Endothelial cell of umbilical vein (primary cell): ENCODE measurements at regions not wholly inside any gene's neighbourhood (a gene's known extent, or its start where the extent isn't known, plus 50 kb on each side); places are given as distances from the start of the nearest gene placed in this dataset.

Source experiments
- BruUV-seq: library from RNA; stranded (reverse); fragments of 400-500 nt; replicated peaks from 2 replicates; lab custom pipeline; 2021; lab: Mats Ljungman, UMichigan
- CTCF ChIA-PET: fragments of 300-600, 350-600 bp; sonication (Branson Sonifier 250); formaldehyde crosslinking; loops from one replicate; lab custom pipeline; 2021; ENCODE audit warnings: antibody characterized with exemption, inconsistent platforms; lab: Charles Lee
- POLR2A ChIA-PET: fragments of 300-600, 350-600 bp; sonication (Branson Sonifier 250); formaldehyde crosslinking; loops from one replicate; lab custom pipeline; 2021; ENCODE audit warnings: antibody characterized with exemption, inconsistent platforms; lab: Charles Lee
- DNase-seq: peaks from one replicate; pipeline ENCODE4 v3.0.0-alpha.2; 2011; ENCODE audit warnings: low read depth, low spot score
- FAIRE-seq: peaks from 2 replicates; lab custom pipeline; 2011; peaks lifted over from hg19 to GRCh38; lab: Jason Lieb, UNC
- H2AFZ ChIP-seq: 2 replicates; pipeline ENCODE4 v1.6.0; 2012; ENCODE audit warnings: low read depth, low read length, control low read depth, inconsistent platforms
- H3K27ac ChIP-seq: 2 replicates; pipeline ENCODE4 v1.5.1; 2011; ENCODE audit warnings: low read depth, mild to moderate bottlenecking, control low read depth, low read length, moderate library complexity; ENCODE audit not compliant: insufficient read depth
- H3K27me3 ChIP-seq, 2 experiments: 2 replicates each; pipeline versions ENCODE4 v1.6.0 to v1.6.1; 2011; ENCODE audit warnings: low read length in 2 of 2, mixed read lengths in 1 of 2; ENCODE audit not compliant: control insufficient read depth in 2 of 2, insufficient read depth in 2 of 2
- H3K36me3 ChIP-seq, 2 experiments: 2 replicates in 1 of 2; 3 replicates in 1 of 2; pipeline ENCODE4 v1.5.1; 2011; ENCODE audit warnings: low read length in 2 of 2, mild to moderate bottlenecking in 1 of 2, moderate library complexity in 1 of 2; ENCODE audit not compliant: control insufficient read depth in 2 of 2, insufficient read depth in 2 of 2; ENCODE audit errors: extremely low read depth in 1 of 2
- H3K4me1 ChIP-seq: 3 replicates; pipeline ENCODE4 v1.5.1; 2011; ENCODE audit warnings: mild to moderate bottlenecking, low read length; ENCODE audit not compliant: control insufficient read depth, insufficient read depth; ENCODE audit errors: extremely low read depth
- H3K4me2 ChIP-seq: 2 replicates; pipeline ENCODE4 v1.6.1; 2011; ENCODE audit warnings: low read length, control low read depth, mixed read lengths; ENCODE audit not compliant: insufficient read depth
- H3K4me3 ChIP-seq, 3 experiments: fragments of 200-600 bp in 1 of 3; sonication (generic), shearing (Covaris generic) in 1 of 3; replicated peaks in 1 of 3; 2 replicates each; pipeline ENCODE4 v1.5.1; 2011 to 2016; ENCODE audit warnings: control low read depth in 3 of 3, low read length in 3 of 3, mild to moderate bottlenecking in 2 of 3, inconsistent platforms in 1 of 3, low read depth in 1 of 3, moderate library complexity in 1 of 3; ENCODE audit not compliant: insufficient read depth in 1 of 3
- H3K79me2 ChIP-seq: 2 replicates; pipeline ENCODE4 v1.6.0; 2012; ENCODE audit warnings: low read length, inconsistent platforms; ENCODE audit not compliant: control insufficient read depth, insufficient read depth
- H3K9ac ChIP-seq: replicated peaks from 2 replicates; pipeline ENCODE3; 2011; ENCODE audit warnings: low read length, control low read depth; ENCODE audit not compliant: insufficient read depth; ENCODE audit errors: extremely low read depth
- H3K9me1 ChIP-seq: replicated peaks from 3 replicates; pipeline ENCODE4 v1.6.0; 2011; ENCODE audit warnings: mild to moderate bottlenecking, low read length; ENCODE audit not compliant: control insufficient read depth, insufficient read depth; ENCODE audit errors: extremely low read depth
- H3K9me3 ChIP-seq: replicated peaks from 2 replicates; pipeline ENCODE4 v1.5.1; 2012; ENCODE audit warnings: low read length, inconsistent platforms; ENCODE audit not compliant: control insufficient read depth, insufficient read depth
- H4K20me1 ChIP-seq: replicated peaks from 2 replicates; pipeline ENCODE3; 2011; ENCODE audit warnings: mild to moderate bottlenecking, low read length; ENCODE audit not compliant: control insufficient read depth, insufficient read depth; ENCODE audit errors: extremely low read depth
- EZH2 ChIP-seq: IDR thresholded peaks from 2 replicates; pipeline ENCODE4 v1.6.1; 2012; ENCODE audit warnings: borderline replicate concordance, low read depth, mild to moderate bottlenecking, moderate library complexity, low read length, inconsistent platforms; ENCODE audit not compliant: severe bottlenecking
- FOS ChIP-seq: IDR thresholded peaks from 2 replicates; pipeline ENCODE4 v1.6.1; 2011; ENCODE audit warnings: mild to moderate bottlenecking, low read length, moderate library complexity, borderline replicate concordance; ENCODE audit not compliant: insufficient read depth
- GATA2 ChIP-seq: IDR thresholded peaks from 2 replicates; pipeline ENCODE4 v1.7.0; 2011; ENCODE audit warnings: low read depth, mild to moderate bottlenecking, moderate library complexity, mixed read lengths, low read length; ENCODE audit not compliant: insufficient read length, insufficient read depth
- JUN ChIP-seq: IDR thresholded peaks from 2 replicates; pipeline ENCODE4 v1.6.1; 2011; ENCODE audit warnings: borderline replicate concordance, low read depth; ENCODE audit not compliant: insufficient read length, insufficient read depth
- POLR2AphosphoS5 ChIP-seq: IDR thresholded peaks from 2 replicates; pipeline ENCODE4 v1.6.1; 2012; ENCODE audit warnings: low read depth, mild to moderate bottlenecking, control low read depth, low read length, moderate library complexity; ENCODE audit not compliant: insufficient read depth
- dilution Hi-C: fragments of 300-500 bp; cut with MboI; formaldehyde crosslinking; loops from one replicate; pipeline ENCODE4 v1.15.0; 2019; ENCODE audit warnings: low sequenced_read_pairs; ENCODE audit not compliant: extremely low pct_ligation_motif_present
- intact Hi-C: fragments of 100-400 bp; cut with micrococcal nuclease; formaldehyde crosslinking; loops from one replicate; pipeline ENCODE4 v1.10.0; 2022
- TF ChIP-seq, protein P1 (sequence below): IDR thresholded peaks from 2 replicates; pipeline ENCODE4 v1.6.1; 2011; ENCODE audit not compliant: insufficient read depth, insufficient read length

DNA sequence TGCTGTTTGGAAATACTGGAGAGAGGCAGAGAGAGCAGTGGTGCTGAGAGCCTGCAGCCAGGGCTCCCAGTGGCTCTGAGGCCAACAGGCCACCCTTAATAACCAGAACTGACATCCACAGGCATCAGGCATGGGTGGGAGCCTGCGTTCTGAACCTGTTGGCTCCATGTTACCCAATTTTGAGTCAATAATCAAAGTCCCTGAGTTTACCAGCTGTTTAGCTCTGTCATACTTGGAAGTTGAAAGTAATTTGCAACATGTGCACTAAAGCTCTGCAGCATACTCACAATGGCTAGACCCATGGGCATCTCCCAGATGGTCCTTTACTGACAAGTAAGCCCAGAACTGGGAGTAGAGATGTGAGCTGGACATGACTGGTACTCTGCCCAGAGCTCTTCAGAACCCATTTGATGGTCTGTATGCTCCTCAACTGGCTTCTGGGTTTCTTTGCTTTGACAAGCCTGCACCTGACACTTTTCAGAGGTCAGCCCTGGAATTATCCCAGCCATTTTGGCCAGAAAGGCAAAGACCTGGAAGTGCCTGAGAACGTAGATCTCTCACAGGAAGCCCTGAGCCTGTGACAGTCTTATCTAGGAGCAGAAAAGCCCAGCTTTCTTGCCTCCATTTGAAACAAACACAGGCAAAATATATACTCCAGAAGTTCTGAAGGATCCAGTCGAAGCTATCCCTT, 122.4 kb upstream of the CITED2 start:
- Histone ChIP-seq H3K27me3 (no peaks in the 10 kb centered on the region), H3K79me2 (no peaks in the 10 kb centered on the region), H2AFZ (no peak overlapping the region), H4K20me1 (no peaks in the 10 kb centered on the region), H3K27ac (no peak overlapping the region), H3K36me3 (no peaks in the 10 kb centered on the region), H3K4me2 (no peak overlapping the region), H3K9me1 (no peaks in the 10 kb centered on the region), H3K4me1 (no peaks in the 10 kb centered on the region), H3K9me3 (no peaks in the 10 kb centered on the region), H3K9ac (no peak overlapping the region), H3K4me3 (no peak overlapping the region)
- intact Hi-C loops: no loop called here
- CTCF ChIA-PET: interaction anchor here (0.8 kb wide), 1 partner anchor 11 kb away, joined by 3 read pairs; no protein-coding TSS in a partner anchor
- DNase-seq: no peak
- dilution Hi-C loops: no loop called here
- no TSS peak for BruUV-seq
- no peak for FAIRE-seq
- TF ChIP-seq GATA2: no peak
- no peak for TF ChIP-seq POLR2AphosphoS5
- TF ChIP-seq FOS: no peak
- TF ChIP-seq JUN: no peak
- TF ChIP-seq EZH2: no peak
- POLR2A ChIA-PET: no interaction called here

DNA sequence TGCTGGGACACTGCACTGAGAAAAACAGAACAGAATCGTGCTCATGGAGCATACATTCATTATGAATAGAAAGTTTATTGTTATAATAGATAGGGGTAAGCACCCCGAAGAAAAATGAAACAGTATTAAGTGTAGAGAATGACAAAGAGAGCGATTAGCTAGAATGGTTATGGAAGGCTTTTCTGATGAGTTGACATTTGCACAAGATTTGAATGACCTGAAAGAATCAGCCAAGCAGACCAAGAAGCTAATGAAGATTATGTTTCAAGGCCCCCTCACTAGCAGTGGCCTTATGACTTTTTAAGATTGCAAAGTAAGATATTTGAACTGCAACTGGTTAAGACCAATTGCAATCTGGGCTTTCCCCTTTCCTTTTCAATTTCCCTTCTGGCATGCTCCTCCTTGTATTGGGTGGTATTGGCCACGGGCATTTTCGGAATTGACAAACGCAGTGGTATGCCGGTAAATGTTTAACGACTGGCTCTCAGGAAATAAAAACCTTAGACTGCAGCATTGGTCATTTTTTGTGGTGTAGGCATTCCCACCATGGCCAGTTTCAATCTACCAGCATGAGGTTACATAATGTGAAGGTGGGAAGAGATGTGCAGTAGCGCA, 120.0 kb upstream of the CITED2 start:
- H3K9ac ChIP-seq: no peak overlapping the region
- BruUV-seq: no TSS peak
- H2AFZ ChIP-seq: no peak overlapping the region
- intact Hi-C loops (no loop called here), dilution Hi-C loops (no loop called here)
- no peak overlapping the region for H3K27ac ChIP-seq
- ChIA-PET CTCF (no interaction called here), POLR2A (no interaction called here)
- no peaks in the 10 kb centered on the region for H4K20me1 ChIP-seq
- DNase-seq (no peak), FAIRE-seq (no peak)
- TF ChIP-seq GATA2 (no peak), FOS (no peak), JUN (no peak), EZH2 (no peak)
- TF ChIP-seq, protein P1, sequence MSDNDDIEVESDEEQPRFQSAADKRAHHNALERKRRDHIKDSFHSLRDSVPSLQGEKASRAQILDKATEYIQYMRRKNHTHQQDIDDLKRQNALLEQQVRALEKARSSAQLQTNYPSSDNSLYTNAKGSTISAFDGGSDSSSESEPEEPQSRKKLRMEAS: no peak
- H3K27me3 ChIP-seq: no peaks in the 10 kb centered on the region
- no peaks in the 10 kb centered on the region for H3K9me1 ChIP-seq
- H3K36me3 ChIP-seq: no peaks in the 10 kb centered on the region
- H3K9me3 ChIP-seq: no peaks in the 10 kb centered on the region
- no peaks in the 10 kb centered on the region for H3K79me2 ChIP-seq
- H3K4me3 ChIP-seq: no peak overlapping the region
- no peak overlapping the region for H3K4me2 ChIP-seq
- H3K4me1 ChIP-seq: no peaks in the 10 kb centered on the region
